LHCN-M2 (cell line): ENCODE measurements at regions not wholly inside any gene's neighbourhood (a gene's known extent, or its start where the extent isn't known, plus 50 kb on each side); places are given as distances from the start of the nearest gene placed in this dataset.
"Not testable (repeated sequence)": the region's sequence is repeated elsewhere in the genome, so short reads cannot be mapped to it uniquely, and the experiment has no call there.

Experiments
- DNase-seq: peaks from one replicate; pipeline ENCODE4 v3.0.0-alpha.2; 2012; ENCODE audit warnings: low read depth

GRCh38 chrY:26167332-26167731 lies 545.4 kb downstream of the CDY1 start:
- not testable (repeated sequence) for DNase-seq

DNA sequence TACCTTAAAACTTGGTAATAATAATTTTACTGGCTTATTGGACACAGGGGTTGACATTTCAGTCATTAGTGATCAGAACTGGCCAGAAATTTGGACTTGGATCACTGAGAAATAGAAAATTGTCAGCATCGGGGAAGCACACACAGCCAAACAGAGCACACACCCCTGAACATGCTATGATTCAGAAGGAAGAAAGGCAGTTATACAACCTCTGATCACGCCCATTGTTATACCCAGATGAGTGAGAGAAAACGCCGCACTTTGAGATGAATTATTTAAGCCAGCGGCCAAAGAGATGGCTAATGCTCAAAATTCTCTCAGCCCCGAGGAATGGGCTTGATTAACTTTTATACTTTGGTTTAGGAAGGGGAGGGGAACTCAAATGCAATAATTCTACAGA lies 557.4 kb downstream of the CDY1 start:
- not testable (repeated sequence) for DNase-seq

DNA sequence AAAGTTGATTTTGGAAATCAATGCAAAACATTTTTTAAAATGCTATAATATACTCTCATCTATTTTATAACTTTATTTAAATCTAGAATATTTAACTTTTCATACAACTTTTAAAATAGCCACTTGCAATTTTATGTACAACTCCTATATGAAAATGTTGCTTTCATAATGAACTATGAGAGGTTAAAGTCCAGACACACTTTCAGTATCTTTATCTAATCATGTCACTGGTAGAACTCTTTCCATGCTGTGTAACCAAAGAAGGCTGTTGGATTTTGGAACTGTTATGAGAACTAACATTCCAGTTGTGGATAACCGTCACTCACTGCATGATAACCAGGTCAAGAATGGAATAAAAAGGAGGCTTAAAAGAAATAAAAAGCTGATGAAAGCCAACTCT lies 603.1 kb downstream of the CDY1 start:
- DNase-seq: not testable (repeated sequence)

GRCh38 chrY:26225468-26225867 lies 603.6 kb downstream of the CDY1 start:
- not testable (repeated sequence) for DNase-seq

- DNase-seq: not testable (repeated sequence)
These were observed 619.0 kb downstream of the CDY1 start for GRCh38 chrY:26240944-26241343.

DNA sequence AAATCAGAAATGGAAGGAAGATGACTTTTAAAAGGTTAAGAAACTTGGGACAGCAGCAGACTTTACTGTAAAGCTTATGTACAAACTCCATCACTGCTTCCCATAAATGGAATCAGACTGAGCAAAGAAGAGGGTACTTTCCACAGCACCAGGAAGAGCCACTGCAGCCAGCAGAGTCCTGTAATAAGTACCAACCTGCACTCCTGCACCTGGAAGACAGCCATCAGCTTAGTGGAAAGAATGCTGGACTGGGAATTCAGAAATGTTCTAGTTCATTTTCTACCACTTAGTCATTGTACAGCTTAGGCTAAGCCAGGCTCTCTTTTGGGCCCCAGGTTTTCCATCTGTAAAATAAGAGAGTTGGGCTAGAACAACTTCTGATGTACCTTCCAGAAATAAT lies 632.3 kb downstream of the CDY1 start:
- DNase-seq: not testable (repeated sequence)

- not testable (repeated sequence) for DNase-seq
These were observed 643.5 kb downstream of the CDY1 start for GRCh38 chrY:26265449-26265848.

DNA sequence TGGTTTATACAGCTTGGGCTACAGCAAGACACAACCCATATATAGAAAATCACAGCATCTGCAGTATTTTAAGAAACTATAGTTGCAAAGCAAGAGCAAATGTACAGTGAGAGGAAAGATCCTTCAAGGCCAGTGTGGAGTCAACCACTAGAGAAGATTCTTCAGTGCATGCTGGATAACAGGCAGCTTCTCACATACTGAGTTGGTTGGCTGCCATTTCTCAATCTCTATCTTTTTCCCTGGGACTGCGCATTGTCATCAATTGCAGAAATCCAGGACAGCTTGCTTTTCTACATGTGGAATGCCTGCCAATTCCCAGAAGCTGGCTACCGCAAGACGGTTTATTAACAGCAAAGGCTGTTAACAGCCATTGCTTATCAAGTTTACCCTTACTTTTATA lies 646.5 kb downstream of the CDY1 start:
- not testable (repeated sequence) for DNase-seq

- DNase-seq: not testable (repeated sequence)
These were observed 647.0 kb downstream of the CDY1 start for GRCh38 chrY:26268934-26269333.

GRCh38 chrY:26273089-26273488 lies 651.2 kb downstream of the CDY1 start:
- not testable (repeated sequence) for DNase-seq

DNA sequence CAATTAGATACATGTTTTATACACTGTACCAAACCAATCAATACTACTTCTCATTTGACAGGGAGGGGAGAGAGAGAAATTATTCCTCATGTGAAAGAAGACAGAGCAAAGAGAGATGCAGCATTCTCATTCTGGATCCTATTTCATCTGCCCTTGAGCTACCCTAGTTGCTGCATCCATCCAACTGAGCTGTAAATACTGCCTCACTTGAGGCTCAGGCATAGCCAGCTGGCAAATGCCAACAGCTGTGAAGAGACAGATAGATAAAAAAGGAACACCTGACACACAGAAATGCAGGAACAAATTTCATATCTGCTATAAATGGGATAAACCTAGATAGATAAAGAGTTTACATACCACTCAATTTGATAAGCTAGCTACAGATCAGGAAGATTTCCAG lies 684.1 kb downstream of the CDY1 start:
- DNase-seq: not testable (repeated sequence)

DNA sequence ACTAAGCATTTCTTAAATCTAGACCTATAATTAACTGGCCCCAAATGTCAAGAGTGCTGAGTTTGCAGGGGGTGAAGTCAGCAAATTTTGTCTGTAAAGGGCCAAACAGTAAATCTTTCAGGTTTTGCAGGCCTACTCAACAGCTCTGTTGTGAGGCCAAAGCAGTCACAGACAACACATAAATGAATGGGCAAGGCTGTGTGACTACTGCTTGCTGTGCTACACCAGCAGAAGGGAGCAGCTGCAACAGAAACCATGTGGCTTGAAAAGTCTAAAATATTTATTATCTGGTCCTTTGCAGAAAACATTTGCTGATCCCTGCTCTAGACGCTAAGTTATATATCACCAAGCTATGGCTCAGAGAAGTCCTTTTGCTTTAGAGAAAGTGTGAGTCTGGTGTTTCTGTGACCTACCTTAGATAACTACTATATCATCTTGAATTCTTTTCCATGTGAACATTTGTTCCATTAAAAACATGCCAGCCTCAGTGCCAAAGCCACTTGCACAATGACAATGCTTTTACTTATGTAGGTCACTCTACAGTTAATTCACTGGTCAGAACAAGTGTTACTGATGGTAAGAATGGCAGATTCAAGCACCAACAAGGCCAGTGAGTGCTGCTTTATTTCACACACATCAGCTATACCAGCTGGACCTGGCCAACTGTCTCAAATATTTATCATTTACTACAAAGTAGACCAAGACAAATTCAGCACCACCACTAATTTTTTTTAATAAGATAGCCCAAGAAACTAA lies 684.9 kb downstream of the CDY1 start:
- not testable (repeated sequence) for DNase-seq

DNA sequence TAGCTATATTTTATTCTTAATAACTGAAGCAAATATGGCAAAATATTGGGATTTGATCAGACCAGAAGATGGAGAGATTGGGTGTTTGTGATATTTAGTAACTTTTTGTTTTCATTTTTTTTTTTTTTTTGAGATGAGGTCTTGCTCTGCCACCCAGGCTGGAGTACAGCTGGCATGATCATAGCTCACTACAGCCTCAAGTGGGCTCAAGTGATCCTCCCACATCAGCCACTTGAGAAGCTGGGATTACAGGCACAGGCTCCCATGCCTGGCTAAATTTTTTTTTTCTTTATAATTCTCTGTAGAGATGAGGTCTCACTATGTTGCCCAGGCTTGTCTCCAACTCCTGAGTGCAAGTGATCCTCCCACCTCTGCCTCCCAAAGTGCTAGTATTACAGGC lies 686.4 kb downstream of the CDY1 start:
- not testable (repeated sequence) for DNase-seq

DNA sequence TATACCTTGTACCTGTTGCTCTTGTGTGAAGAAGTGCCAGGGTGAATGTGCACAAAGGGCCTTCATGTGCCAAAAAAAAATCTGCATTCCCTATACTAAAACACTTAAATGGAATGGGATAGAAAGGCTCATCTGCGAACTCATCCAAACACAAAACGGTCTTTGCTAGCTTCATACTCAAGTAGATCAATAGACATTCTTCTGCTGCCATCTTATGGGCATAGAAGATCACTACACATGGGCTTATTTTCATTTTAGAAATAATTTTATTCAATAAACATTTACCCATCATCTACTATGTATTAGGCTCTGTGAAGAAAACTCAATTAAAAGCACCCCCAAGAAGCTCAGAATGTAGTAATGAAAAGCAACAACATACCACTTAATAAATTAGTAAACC lies 693.1 kb downstream of the CDY1 start:
- DNase-seq: peak; percentile 54

DNA sequence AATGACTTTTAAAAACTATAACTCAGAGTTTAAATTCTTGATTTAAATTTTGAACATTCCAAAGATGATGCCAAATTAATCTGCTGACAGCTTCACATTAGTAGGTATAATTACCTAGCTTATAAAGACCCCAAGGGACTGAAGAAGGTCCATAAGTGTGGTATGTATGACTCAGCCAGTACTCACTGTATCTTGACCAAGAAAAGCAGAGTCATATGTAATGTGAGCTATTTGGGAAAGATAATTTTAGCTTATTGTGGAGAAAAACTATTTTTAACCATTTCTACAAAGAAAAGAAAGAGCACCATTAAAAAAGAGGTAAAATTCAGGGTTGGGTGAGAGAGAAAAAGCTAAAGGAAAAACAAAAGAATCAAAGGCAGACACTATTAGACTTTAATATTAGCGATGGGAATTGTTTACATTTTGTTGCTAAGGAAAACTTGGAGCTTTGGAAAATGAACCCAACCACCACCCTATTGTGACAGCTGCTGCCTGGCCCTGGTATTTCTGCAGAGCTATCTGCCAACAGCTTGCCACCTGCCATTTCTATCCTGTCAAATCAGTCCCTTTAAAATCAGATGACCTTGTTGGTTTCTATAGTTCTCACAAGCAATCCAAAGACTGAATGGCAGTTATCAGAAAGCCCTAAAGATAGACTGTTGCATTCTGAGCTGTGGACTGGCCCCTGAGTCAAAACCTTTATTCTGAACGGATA lies 697.7 kb downstream of the CDY1 start:
- peak; percentile 81 for DNase-seq

DNA sequence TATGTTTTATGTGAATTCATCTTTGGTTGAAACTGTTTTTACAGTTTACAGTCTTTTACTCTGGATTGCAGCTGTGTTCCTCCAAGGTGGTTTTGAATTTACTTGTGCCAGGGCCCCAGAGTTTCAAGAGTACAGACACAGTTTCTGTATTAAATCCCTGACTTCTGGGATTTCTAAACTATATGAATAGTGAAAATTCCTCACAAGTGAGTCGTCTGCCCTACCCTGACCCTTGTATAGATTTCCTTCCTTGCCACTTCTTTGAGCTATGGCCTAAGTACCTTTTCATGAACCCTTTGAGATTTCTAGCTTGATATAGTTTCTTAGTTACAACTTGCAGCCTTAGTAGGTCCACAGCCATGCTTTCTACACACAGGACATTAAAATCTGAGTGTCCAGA lies 700.8 kb downstream of the CDY1 start:
- DNase-seq: peak; percentile 52

DNA sequence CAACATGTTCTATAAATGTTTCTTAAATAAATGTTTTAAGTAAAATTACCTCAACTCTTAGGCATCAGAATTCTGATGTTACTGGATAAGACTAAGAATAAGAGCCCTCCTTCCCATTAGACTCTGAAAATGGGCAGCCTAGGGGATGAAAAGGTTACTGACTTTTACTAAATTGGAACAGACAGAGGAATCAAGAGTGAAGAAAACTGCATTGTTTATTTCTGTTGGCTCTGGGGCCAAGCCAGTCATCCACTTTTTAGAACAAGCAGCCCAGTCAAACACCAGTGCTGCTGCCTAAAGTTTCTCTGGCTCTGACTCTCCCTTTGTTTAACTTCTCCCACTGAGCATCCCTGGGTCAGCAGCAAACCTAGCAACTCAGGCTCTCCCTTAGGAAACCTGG lies 731.0 kb downstream of the CDY1 start:
- not testable (repeated sequence) for DNase-seq

- DNase-seq: no peak
These were observed 732.3 kb downstream of the CDY1 start for GRCh38 chrY:26354191-26354590.

DNA sequence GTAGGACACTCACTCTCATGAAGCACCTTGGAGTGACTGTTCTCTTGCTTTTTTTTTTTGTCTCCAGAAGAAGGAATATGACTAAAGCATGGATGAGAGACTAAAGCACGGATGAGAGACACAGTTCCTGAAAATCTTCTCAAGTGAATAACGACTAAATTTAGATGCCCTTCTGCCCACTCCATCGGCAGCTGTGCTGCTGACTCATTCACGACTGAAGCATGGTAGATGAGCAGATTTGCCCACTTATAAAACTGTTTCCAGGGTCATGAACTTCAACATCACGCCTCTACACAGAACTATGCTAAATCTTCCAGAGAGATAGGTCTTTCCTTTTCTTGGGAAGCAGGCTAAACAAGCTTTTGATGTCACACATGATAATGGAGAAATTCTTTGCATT lies 738.0 kb downstream of the CDY1 start:
- DNase-seq: peak; percentile 72

GRCh38 chrY:26360472-26360871 lies 738.6 kb downstream of the CDY1 start:
- DNase-seq: not testable (repeated sequence)

DNA sequence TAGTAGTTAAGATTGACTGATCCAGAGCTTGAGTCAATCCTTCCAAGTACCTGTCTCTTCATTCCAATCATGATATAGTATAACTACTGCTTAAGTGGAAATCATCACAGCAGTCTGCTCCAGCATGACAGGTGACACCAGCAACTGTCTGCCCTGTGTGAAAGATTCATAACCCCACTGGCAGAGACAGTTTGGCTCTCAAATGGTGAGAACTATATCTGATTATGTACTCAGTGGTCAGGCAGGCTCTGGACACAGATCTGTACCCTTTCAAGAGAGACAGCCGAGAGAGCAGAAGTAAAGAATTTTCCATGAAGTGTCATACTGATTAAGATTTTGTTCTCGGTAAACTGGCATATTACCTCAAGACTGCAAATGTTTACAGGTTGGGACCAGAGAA lies 741.5 kb downstream of the CDY1 start:
- DNase-seq: not testable (repeated sequence)

DNA sequence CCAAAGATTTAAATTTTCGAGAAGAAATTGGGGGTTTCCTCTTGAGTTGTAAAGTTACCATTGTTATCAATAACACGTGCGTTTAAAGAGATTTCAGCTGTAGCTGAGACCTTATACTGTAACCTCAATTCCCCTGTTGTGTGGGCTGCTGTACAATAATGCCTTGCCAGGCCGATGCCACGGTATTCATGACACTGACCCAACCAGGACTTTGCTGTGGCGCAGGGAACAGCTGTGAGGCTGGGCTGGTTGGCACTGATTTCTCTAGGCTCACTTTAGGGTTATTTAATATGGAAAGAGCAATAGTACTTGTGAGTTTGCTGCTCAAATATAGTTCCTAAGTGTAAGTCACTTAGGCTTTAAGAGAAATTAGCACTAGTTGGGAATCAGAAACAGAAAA lies 744.2 kb downstream of the CDY1 start:
- DNase-seq: peak; percentile 11

DNA sequence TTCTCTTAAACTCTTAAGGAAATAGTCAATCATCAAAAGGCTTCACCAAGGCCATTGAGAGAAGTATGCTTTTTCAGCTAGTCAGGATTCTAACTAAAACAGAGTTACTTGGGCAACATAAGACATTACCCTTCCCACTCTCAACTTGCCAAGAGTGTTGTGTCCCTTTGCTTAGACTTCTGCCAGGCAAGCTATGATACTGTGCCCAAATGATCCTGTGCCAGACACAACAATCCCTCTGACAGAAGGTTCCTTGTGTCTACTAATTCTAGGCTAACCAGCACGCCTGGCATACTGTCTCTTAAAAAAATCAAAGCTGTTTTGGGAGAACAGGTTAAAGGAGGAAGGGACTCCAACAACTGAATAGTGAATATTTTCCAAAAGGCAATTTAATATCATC lies 750.6 kb downstream of the CDY1 start:
- DNase-seq: not testable (repeated sequence)
